ENCODE measurements at regions not wholly inside any gene's neighbourhood (a gene's known extent, or its start where the extent isn't known, plus 50 kb on each side); places are given as distances from the start of the nearest gene placed in this dataset.

- no peak for DNase-seq (ENCODE audit: low read depth)
Measured at GRCh38 chr9:90948156-90948555, 146.5 kb downstream of the SYK start.

- no peak for DNase-seq (ENCODE audit: low read depth)
Measured at GRCh38 chr9:90950600-90950999, 149.0 kb downstream of the SYK start.

GRCh38 chr9:90953200-90953599, 151.6 kb downstream of the SYK start:
- DNase-seq (ENCODE audit: low read depth): no peak

- DNase-seq (ENCODE audit: low read depth): no peak
Measured at GRCh38 chr9:90953805-90954204, 152.2 kb downstream of the SYK start.

- DNase-seq (ENCODE audit: low read depth): no peak
Measured at GRCh38 chr9:90956026-90956810, 154.6 kb downstream of the SYK start.

GRCh38 chr9:90958328-90958727, 156.7 kb downstream of the SYK start:
- DNase-seq (ENCODE audit: low read depth): no peak

GRCh38 chr9:90960941-90961340, 159.3 kb downstream of the SYK start:
- DNase-seq (ENCODE audit: low read depth): no peak

GRCh38 chr9:90961375-90961774, 159.8 kb downstream of the SYK start:
- DNase-seq (ENCODE audit: low read depth): no peak

GRCh38 chr9:90964101-90965020, 162.7 kb downstream of the SYK start:
- DNase-seq (ENCODE audit: low read depth): no peak

GRCh38 chr9:90965226-90966030, 163.8 kb downstream of the SYK start:
- DNase-seq (ENCODE audit: low read depth): no peak

- no peak for DNase-seq (ENCODE audit: low read depth)
Measured at GRCh38 chr9:90966031-90966290, 164.3 kb downstream of the SYK start.

GRCh38 chr9:90966480-90967144, 165.0 kb downstream of the SYK start:
- DNase-seq (ENCODE audit: low read depth): no peak

GRCh38 chr9:90967145-90967538, 165.5 kb downstream of the SYK start:
- no peak for DNase-seq (ENCODE audit: low read depth)

- DNase-seq (ENCODE audit: low read depth): no peak
Measured at GRCh38 chr9:90969021-90969675, 167.5 kb downstream of the SYK start.

- DNase-seq (ENCODE audit: low read depth): no peak
Measured at GRCh38 chr9:90970608-90971007, 169.0 kb downstream of the SYK start.

GRCh38 chr9:90972057-90972456, 170.4 kb downstream of the SYK start:
- DNase-seq (ENCODE audit: low read depth): no peak

GRCh38 chr9:90974016-90974415, 172.4 kb downstream of the SYK start:
- DNase-seq (ENCODE audit: low read depth): no peak

- DNase-seq (ENCODE audit: low read depth): no peak
Measured at GRCh38 chr9:90974643-90975245, 173.1 kb downstream of the SYK start.

GRCh38 chr9:90975781-90976538, 174.3 kb downstream of the SYK start:
- no peak for DNase-seq (ENCODE audit: low read depth)

- no peak for DNase-seq (ENCODE audit: low read depth)
Measured at GRCh38 chr9:90979138-90979551, 177.5 kb downstream of the SYK start.

All from stimulated activated CD4-positive, alpha-beta T cell treated with anti-CD3 and anti-CD28 coated beads, Interleukin-2, amount 100 ng/mL, for 4 hours (primary cell).